Activated CD4-positive, alpha-beta T cell treated with anti-CD3 and anti-CD28 coated beads, Interleukin-2, amount 10 ng/mL, durations not matched to agents 7 days and 5 days (primary cell): ENCODE measurements at regions not wholly inside any gene's neighbourhood (a gene's known extent, or its start where the extent isn't known, plus 50 kb on each side); places are given as distances from the start of the nearest gene placed in this dataset.
"Not testable (repeated sequence)": the region's sequence is repeated elsewhere in the genome, so short reads cannot be mapped to it uniquely, and the experiment has no call there.

Experiments used
- CTCF ChIA-PET: fragments of 350-600 bp; sonication (Branson Sonifier 250); formaldehyde crosslinking; loops from one replicate; lab custom pipeline; 2021; ENCODE audit warnings: antibody characterized with exemption; lab: Charles Lee
- POLR2A ChIA-PET: fragments of 350-600 bp; sonication (Branson Sonifier 250); formaldehyde crosslinking; loops from one replicate; lab custom pipeline; 2021; ENCODE audit warnings: antibody characterized with exemption; lab: Charles Lee
- DNase-seq: peaks from one replicate; pipeline ENCODE4 v3.0.0-alpha.2; 2020
- H3K27ac Mint-ChIP-seq: one replicate; pipeline ENCODE4 v1.8.0; 2021; ENCODE audit warnings: mild to moderate bottlenecking, moderate library complexity, mixed read lengths
- H3K27me3 Mint-ChIP-seq: one replicate; pipeline ENCODE4 v1.8.0; 2021; ENCODE audit warnings: mixed read lengths
- H3K36me3 Mint-ChIP-seq: one replicate; pipeline ENCODE4 v1.8.0; 2021; ENCODE audit warnings: low read depth, mixed read lengths
- H3K4me1 Mint-ChIP-seq: one replicate; pipeline ENCODE4 v1.8.0; 2021; ENCODE audit warnings: mixed read lengths
- H3K4me3 Mint-ChIP-seq: one replicate; pipeline ENCODE4 v1.8.0; 2021; ENCODE audit warnings: mild to moderate bottlenecking, moderate library complexity, mixed read lengths
- H3K9me3 Mint-ChIP-seq: one replicate; pipeline ENCODE4 v1.8.0; 2021; ENCODE audit warnings: mixed read lengths

DNA sequence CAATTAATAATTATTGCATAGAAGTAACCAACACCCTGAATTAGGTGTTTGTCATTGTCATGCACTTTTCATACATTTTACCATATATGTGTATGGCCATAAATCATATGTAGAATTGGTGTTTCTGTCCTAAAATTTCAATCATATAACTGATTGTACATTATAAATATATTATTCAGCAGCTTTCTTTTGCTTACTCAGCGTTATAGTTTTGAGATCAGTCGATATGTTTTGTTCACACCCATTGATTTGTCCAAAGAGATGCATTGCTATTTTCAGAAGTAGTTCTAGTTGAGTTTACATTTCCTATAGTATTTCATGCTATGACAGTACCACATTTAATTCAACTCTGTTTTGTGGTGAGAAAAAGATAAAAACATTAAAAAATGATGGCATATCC lies 50.5 kb upstream of the PARP4 start:
- ChIA-PET POLR2A (no interaction called here), CTCF (no interaction called here)
- Mint-ChIP-seq H3K27me3 (peaks cover 35% of the 10 kb centered on the region), H3K4me3 (no peak overlapping the region), H3K4me1 (peaks cover 12% of the 10 kb centered on the region), H3K36me3 (no peaks in the 10 kb centered on the region), H3K27ac (no peak overlapping the region), H3K9me3 (no peaks in the 10 kb centered on the region)
- DNase-seq = no peak

DNA sequence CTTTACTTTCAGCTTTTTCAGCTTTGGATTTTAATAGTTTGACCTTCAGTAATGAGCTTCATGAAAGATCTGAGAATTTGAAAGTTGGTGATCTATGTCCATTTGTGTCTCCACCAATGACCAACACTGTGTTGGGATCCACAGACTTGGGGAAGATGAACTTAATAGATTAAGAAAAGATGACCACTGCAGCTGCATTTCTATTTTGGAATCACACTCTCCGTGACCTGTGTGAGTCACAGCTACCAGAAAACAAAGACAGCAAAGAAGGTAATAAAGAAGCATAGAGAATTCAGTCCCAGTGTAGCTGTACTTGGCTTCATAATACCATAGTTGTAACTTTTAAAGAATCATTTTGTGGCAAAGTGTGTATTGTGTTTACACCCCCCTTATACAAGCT lies 51.4 kb upstream of the PARP4 start:
- H3K9me3 Mint-ChIP-seq, H3K27ac Mint-ChIP-seq, DNase-seq, CTCF ChIA-PET, H3K4me3 Mint-ChIP-seq, H3K36me3 Mint-ChIP-seq, POLR2A ChIA-PET: not testable (repeated sequence)
- Mint-ChIP-seq H3K4me1 (peaks cover 12% of the 10 kb centered on the region), H3K27me3 (peaks cover 28% of the 10 kb centered on the region)

- Mint-ChIP-seq H3K9me3 (no peaks in the 10 kb centered on the region), H3K27ac (no peak overlapping the region), H3K36me3 (no peaks in the 10 kb centered on the region), H3K4me1 (peaks cover 4% of the 10 kb centered on the region), H3K27me3 (peaks cover 20% of the 10 kb centered on the region), H3K4me3 (no peak overlapping the region)
- no peak for DNase-seq
- CTCF ChIA-PET = no interaction called here
- POLR2A ChIA-PET = no interaction called here
Observed at GRCh38 chr13:24564881-24565280, 52.3 kb upstream of the PARP4 start.

DNA sequence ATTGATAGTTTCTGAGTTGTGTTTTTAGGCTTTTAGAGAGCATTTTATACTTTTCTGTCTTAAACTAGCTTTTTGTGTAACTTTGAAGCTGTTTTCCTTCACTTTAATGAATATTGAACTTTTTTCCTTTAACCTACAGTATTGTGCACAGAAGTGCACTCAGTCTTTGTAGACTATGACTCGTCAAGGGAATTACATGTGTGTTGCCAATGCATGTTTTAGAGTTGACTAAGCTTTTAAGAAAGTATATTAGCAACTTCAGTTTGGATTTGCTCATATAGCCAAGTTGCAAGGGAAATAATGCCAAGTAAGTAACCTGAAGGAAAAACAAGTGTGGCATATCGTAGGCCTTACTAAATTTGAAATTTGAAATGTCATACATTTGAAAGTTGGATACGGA lies 55.0 kb upstream of the PARP4 start:
- H3K27ac Mint-ChIP-seq, H3K9me3 Mint-ChIP-seq, H3K36me3 Mint-ChIP-seq, H3K4me3 Mint-ChIP-seq, CTCF ChIA-PET, POLR2A ChIA-PET, DNase-seq, H3K4me1 Mint-ChIP-seq: not testable (repeated sequence)
- H3K27me3 Mint-ChIP-seq = peaks cover 19% of the 10 kb centered on the region

DNA sequence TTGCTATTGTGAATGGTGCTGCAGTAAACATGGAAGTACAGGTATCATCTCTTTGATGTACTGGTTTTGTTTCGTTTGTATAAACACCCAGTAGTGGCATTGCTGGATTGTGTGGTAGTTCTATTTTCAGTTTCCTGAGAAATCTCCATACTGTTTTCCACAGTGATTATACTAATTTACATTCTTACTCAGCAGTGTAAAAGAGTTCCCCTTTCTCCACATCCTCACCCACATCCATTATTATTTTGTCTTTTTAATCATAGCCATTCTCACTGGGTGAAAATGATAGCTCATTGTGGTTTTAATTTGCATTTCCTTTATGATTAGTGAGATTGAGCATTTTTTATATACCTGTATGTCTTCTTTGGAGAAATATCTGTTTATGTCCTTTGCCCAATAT lies 62.3 kb upstream of the PARP4 start:
- H3K36me3 Mint-ChIP-seq = no peaks in the 10 kb centered on the region
- H3K27ac Mint-ChIP-seq = no peak overlapping the region
- H3K4me1 Mint-ChIP-seq = peaks cover 6% of the 10 kb centered on the region
- POLR2A ChIA-PET = no interaction called here
- H3K9me3 Mint-ChIP-seq = peaks cover 12% of the 10 kb centered on the region
- CTCF ChIA-PET = no interaction called here
- no peak for DNase-seq
- peaks cover 19% of the 10 kb centered on the region for H3K27me3 Mint-ChIP-seq
- H3K4me3 Mint-ChIP-seq = no peak overlapping the region

DNA sequence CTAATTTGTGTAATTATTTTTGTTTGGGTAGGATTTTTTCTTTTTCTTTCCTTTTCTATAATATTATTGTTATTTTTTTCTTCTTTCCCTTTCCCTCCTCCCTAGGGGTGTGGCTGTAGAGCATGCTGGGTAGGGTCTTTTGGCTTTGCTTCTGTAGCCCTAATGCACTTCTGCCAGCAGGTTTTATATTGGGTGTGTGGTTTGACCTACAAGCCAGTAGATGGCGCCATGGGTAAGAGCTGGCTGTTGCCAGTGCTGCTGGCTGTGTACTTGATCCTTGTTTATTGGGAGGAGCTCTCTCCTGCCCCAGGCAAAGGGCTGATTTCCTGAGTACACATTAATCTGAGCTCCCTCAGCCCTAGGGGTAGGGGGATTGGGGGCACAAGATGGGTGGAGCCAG lies 67.7 kb upstream of the PARP4 start:
- Mint-ChIP-seq H3K9me3 (peaks cover 12% of the 10 kb centered on the region), H3K4me1 (peaks cover 14% of the 10 kb centered on the region), H3K27me3 (peaks cover 18% of the 10 kb centered on the region)
- DNase-seq = peak; percentile 10
- H3K4me3 Mint-ChIP-seq, H3K36me3 Mint-ChIP-seq, H3K27ac Mint-ChIP-seq, CTCF ChIA-PET: not testable (repeated sequence)
- POLR2A ChIA-PET = interaction anchor here (0.7 kb wide), 1 partner anchor 388 kb away, joined by 3 read pairs; no protein-coding TSS in a partner anchor

- H3K27ac Mint-ChIP-seq, DNase-seq, POLR2A ChIA-PET, H3K4me3 Mint-ChIP-seq, H3K36me3 Mint-ChIP-seq, H3K9me3 Mint-ChIP-seq, CTCF ChIA-PET: not testable (repeated sequence)
- H3K27me3 Mint-ChIP-seq = peaks cover 18% of the 10 kb centered on the region
- peaks cover 14% of the 10 kb centered on the region for H3K4me1 Mint-ChIP-seq
Observed at GRCh38 chr13:24581578-24581977, 69.0 kb upstream of the PARP4 start.

DNA sequence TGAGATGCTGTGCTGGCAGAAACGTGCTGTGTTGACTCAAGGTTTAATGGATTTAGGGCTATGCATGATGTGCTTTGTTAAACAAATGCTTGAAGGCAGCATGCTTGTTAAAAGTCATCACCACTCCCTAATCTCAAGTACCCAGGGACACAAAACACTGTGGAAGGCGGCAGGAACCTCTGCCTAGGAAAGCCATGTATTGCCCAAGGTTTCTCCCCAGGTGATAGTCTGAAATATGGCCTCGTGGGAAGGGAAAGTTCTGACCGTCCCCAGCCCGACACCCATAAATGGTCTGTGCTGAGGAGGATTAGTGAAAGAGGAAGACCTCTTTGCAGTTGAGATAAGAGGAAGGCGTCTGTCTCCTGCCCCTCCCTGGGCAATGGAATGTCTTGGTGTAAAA lies 79.1 kb upstream of the PARP4 start:
- H3K27ac Mint-ChIP-seq, H3K4me1 Mint-ChIP-seq, CTCF ChIA-PET, POLR2A ChIA-PET, H3K9me3 Mint-ChIP-seq, H3K27me3 Mint-ChIP-seq, H3K36me3 Mint-ChIP-seq, DNase-seq, H3K4me3 Mint-ChIP-seq: not testable (repeated sequence)

GRCh38 chr13:24597906-24598670 lies 82.1 kb upstream of the ATP12A start:
- POLR2A ChIA-PET = not testable (repeated sequence)

GRCh38 chr13:24599019-24599791 lies 81.0 kb upstream of the ATP12A start:
- H3K9me3 Mint-ChIP-seq, H3K4me3 Mint-ChIP-seq, H3K27me3 Mint-ChIP-seq, DNase-seq, H3K36me3 Mint-ChIP-seq, CTCF ChIA-PET, POLR2A ChIA-PET: not testable (repeated sequence)
- H3K4me1 Mint-ChIP-seq = peaks cover 20% of the 10 kb centered on the region
- H3K27ac Mint-ChIP-seq = peak overlapping the region; percentile 66

More at GRCh38 chr13:24597906-24598670, 82.1 kb upstream of the ATP12A start:
- DNase-seq, H3K27ac Mint-ChIP-seq, H3K36me3 Mint-ChIP-seq, H3K4me3 Mint-ChIP-seq, CTCF ChIA-PET, H3K9me3 Mint-ChIP-seq, H3K27me3 Mint-ChIP-seq: not testable (repeated sequence)
- peaks cover 20% of the 10 kb centered on the region for H3K4me1 Mint-ChIP-seq

GRCh38 chr13:24605923-24606372 lies 74.3 kb upstream of the ATP12A start:
- CTCF ChIA-PET = interaction anchor here (0.5 to 2.0 kb wide), 7 partner anchors 19 to 121 kb away, joined by 3 to 6 read pairs (median 4); no protein-coding TSS in a partner anchor
- Mint-ChIP-seq H3K27ac (peak overlapping the region; percentile 65), H3K9me3 (peaks cover 3% of the 10 kb centered on the region), H3K4me1 (peaks cover 15% of the 10 kb centered on the region), H3K36me3 (peaks cover 11% of the 10 kb centered on the region), H3K4me3 (no peak overlapping the region), H3K27me3 (peaks cover 4% of the 10 kb centered on the region)
- peak; percentile 20 for DNase-seq
- POLR2A ChIA-PET = no interaction called here

DNA sequence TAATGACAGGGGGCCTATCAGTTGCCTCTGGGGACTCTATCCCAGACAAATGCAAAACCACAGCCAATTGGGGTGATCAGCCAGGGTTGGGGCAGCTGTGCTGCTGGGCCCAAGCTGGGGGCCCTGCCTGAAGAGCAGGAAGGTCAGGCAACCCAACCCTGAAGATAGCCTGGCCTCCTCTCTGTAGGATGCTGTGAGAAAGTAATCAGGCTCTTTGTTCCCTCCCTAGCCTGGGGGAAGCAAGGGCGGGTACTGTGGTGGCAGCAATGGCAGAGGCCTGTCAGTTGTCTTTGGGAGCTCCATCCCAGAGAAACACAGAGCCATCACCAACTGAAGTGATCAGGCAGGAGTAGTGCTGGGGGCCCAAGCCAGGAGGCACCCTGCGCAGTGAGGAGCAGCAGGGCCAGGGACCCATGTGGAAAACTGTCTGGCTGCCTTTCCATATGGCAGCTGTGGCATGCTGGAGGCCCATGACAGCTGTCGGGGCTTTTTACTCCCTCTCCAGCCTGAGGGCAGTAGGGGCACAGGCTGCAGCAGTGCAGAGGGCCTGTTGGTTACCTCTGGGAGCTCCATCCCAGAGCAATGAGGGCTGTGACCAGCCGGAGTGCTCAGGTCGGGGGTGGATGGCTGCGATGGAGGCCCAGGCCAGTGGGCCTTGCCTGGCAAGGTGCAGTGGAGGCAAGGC lies 73.6 kb upstream of the ATP12A start:
- H3K9me3 Mint-ChIP-seq = peaks cover 3% of the 10 kb centered on the region
- H3K27ac Mint-ChIP-seq = peak overlapping the region; percentile 65
- DNase-seq = no peak
- H3K4me1 Mint-ChIP-seq = peaks cover 17% of the 10 kb centered on the region
- no peak overlapping the region for H3K4me3 Mint-ChIP-seq
- POLR2A ChIA-PET = no interaction called here
- H3K27me3 Mint-ChIP-seq = peaks cover 4% of the 10 kb centered on the region
- CTCF ChIA-PET = interaction anchor here (0.5 to 2.0 kb wide), 11 partner anchors 12 to 121 kb away, joined by 3 to 5 read pairs (median 4); no protein-coding TSS in a partner anchor
- H3K36me3 Mint-ChIP-seq = peaks cover 11% of the 10 kb centered on the region

- Mint-ChIP-seq H3K4me3 (no peak overlapping the region), H3K27me3 (no peaks in the 10 kb centered on the region), H3K4me1 (peaks cover 25% of the 10 kb centered on the region), H3K36me3 (no peaks in the 10 kb centered on the region), H3K27ac (no peak overlapping the region), H3K9me3 (no peaks in the 10 kb centered on the region)
- ChIA-PET CTCF (interaction anchor here (1.6 kb wide), 1 partner anchor 62 kb away, joined by 3 read pairs; no protein-coding TSS in a partner anchor), POLR2A (no interaction called here)
- DNase-seq = no peak
Observed at GRCh38 chr13:24610956-24611355, 69.3 kb upstream of the ATP12A start.
